GM12878 (cell line): ENCODE measurements at regions not wholly inside any gene's neighbourhood (a gene's known extent, or its start where the extent isn't known, plus 50 kb on each side); places are given as distances from the start of the nearest gene placed in this dataset.

Source experiments
- ATAC-seq: fragments of 200-7000 bp; cut with Tn5 transposase; 3 replicates; pipeline ENCODE4 v1.9.1; 2020; ENCODE audit warnings: mild to moderate bottlenecking, moderate library complexity
- BruUV-seq: library from RNA; stranded (reverse); fragments of 400-500 nt; replicated peaks from 2 replicates; lab custom pipeline; 2021; lab: Mats Ljungman, UMichigan
- CTCF ChIA-PET: fragments of 300-600 bp; sonication (Branson Sonifier 250); formaldehyde crosslinking; extraction: SDS; loops from one replicate; lab custom pipeline; 2021; ENCODE audit warnings: inconsistent platforms; lab: Yijun Ruan, JAX
- POLR2A ChIA-PET: fragments of 350-600 bp; formaldehyde crosslinking; extraction: SDS; loops from one replicate; lab custom pipeline; 2021; ENCODE audit warnings: inconsistent platforms; lab: Charles Lee
- RAD21 ChIA-PET: fragments of 300-600 bp; sonication (Branson Sonifier 250); formaldehyde crosslinking; loops from one replicate; lab custom pipeline; 2023; ENCODE audit warnings: antibody characterized with exemption; ENCODE audit not compliant: unreplicated experiment; lab: Charles Lee
- SMC1A ChIA-PET: fragments of 300-600 bp; sonication (Branson Sonifier 250); formaldehyde crosslinking; loops from one replicate; lab custom pipeline; 2023; ENCODE audit not compliant: unreplicated experiment, uncharacterized antibody; lab: Charles Lee
- DNase-seq: peaks from one replicate; pipeline ENCODE4 v3.0.0-alpha.2; 2011; ENCODE audit warnings: low read depth, low spot score
- FAIRE-seq: peaks from 3 replicates; lab custom pipeline; 2011; peaks lifted over from hg19 to GRCh38; lab: Jason Lieb, UNC
- H2AFZ ChIP-seq: 2 replicates; pipeline ENCODE4 v1.6.0; 2011; ENCODE audit warnings: low read depth, low read length, control low read depth; ENCODE audit not compliant: control insufficient read depth
- H3K27ac ChIP-seq: 2 replicates; pipeline ENCODE4 v1.5.1; 2011; ENCODE audit warnings: control low read depth; ENCODE audit not compliant: control insufficient read depth, insufficient read depth
- H3K27me3 ChIP-seq, 2 experiments: replicated peaks in 1 of 2; 2 replicates each; pipeline versions ENCODE4 v1.6.0 to v1.6.1; 2011; ENCODE audit warnings: low read length in 1 of 2; ENCODE audit not compliant: control insufficient read depth in 2 of 2, insufficient read depth in 2 of 2
- H3K36me3 ChIP-seq, 2 experiments: 2 replicates each; pipeline ENCODE4 v1.5.1; 2011; ENCODE audit warnings: low read length in 1 of 2; ENCODE audit not compliant: control insufficient read depth in 2 of 2, insufficient read depth in 2 of 2
- H3K4me1 ChIP-seq: 2 replicates; pipeline ENCODE4 v1.6.1; 2011; ENCODE audit warnings: mild to moderate bottlenecking, low read length, moderate library complexity, mixed read lengths; ENCODE audit not compliant: control insufficient read depth, insufficient read depth
- H3K4me2 ChIP-seq: 2 replicates; pipeline ENCODE4 v1.6.0; 2011; ENCODE audit warnings: control low read depth; ENCODE audit not compliant: control insufficient read depth, insufficient read depth
- H3K4me3 ChIP-seq: fragments of 200-600 bp; sonication (generic); 2 replicates; pipeline ENCODE4 v1.5.1; 2016
- H3K79me2 ChIP-seq: 2 replicates; pipeline ENCODE4 v1.6.0; 2011; ENCODE audit warnings: low read length; ENCODE audit not compliant: control insufficient read depth, insufficient read depth
- H3K9ac ChIP-seq: 2 replicates; pipeline ENCODE4 v1.8.0; 2011; ENCODE audit warnings: low read length, control low read depth, mixed read lengths; ENCODE audit not compliant: control insufficient read depth, insufficient read depth
- H3K9me3 ChIP-seq: replicated peaks from 3 replicates; pipeline ENCODE4 v1.5.1; 2011; ENCODE audit warnings: mild to moderate bottlenecking, low read length; ENCODE audit not compliant: control insufficient read depth, insufficient read depth
- H4K20me1 ChIP-seq: 2 replicates; pipeline ENCODE4 v1.6.0; 2011; ENCODE audit not compliant: control insufficient read depth, insufficient read depth
- BCL11A ChIP-seq: IDR thresholded peaks from 2 replicates; pipeline ENCODE4 v1.6.1; 2011; ENCODE audit warnings: low read depth, low read length
- BCLAF1 ChIP-seq: fragments of 450-650 bp; IDR thresholded peaks from 2 replicates; pipeline ENCODE4 v1.6.1; 2017; ENCODE audit warnings: antibody characterized with exemption, mild to moderate bottlenecking, moderate library complexity
- CHD1 ChIP-seq: IDR thresholded peaks from 2 replicates; pipeline ENCODE4 v1.6.1; 2012; ENCODE audit warnings: low read depth, low read length, improper control_type of control experiment
- EP300 ChIP-seq, 2 experiments: fragments of 150-350 bp in 1 of 2; IDR thresholded peaks; 2 replicates each; pipeline ENCODE4 v1.6.1; 2011 to 2012; ENCODE audit warnings: low read depth in 2 of 2, low read length in 2 of 2, borderline replicate concordance in 1 of 2, improper control_type of control experiment in 1 of 2, inconsistent platforms in 1 of 2; ENCODE audit not compliant: control insufficient read depth in 1 of 2
- RELA ChIP-seq: fragments of 450-650 bp; IDR thresholded peaks from 2 replicates; pipeline ENCODE4 v1.8.0; 2014; ENCODE audit warnings: borderline replicate concordance; ENCODE audit not compliant: partially characterized antibody
- RUNX3 ChIP-seq: IDR thresholded peaks from 2 replicates; pipeline ENCODE4 v1.6.1; 2012; ENCODE audit warnings: low read length, inconsistent platforms
- SMAD5 ChIP-seq: IDR thresholded peaks from 2 replicates; pipeline ENCODE4 v1.6.1; 2016; ENCODE audit warnings: antibody characterized with exemption, low read depth
- ZNF384 ChIP-seq: IDR thresholded peaks from 2 replicates; pipeline ENCODE4 v1.6.1; 2012; ENCODE audit warnings: low read depth, mild to moderate bottlenecking, low read length, improper control_type of control experiment, borderline replicate concordance
- WGBS: methylation state at CpG from one replicate; pipeline ENCODE4 v1.1.6; 2016; ENCODE audit warnings: low lambda C conversion rate; ENCODE audit not compliant: insufficient replicate concordance, insufficient coverage; ENCODE audit errors: missing lambda C conversion rate; 5-methylcytosine and 5-hydroxymethylcytosine counted together
- in situ Hi-C: fragments of 300-500 bp; cut with MboI; formaldehyde crosslinking; loops from 9 replicates; pipeline ENCODE4 v1.14.3; 2018; ENCODE audit warnings: mixed read lengths
- intact Hi-C: fragments of 100-400 bp; cut with micrococcal nuclease; formaldehyde crosslinking; loops from one replicate; pipeline ENCODE4 v1.14.2; 2022; ENCODE audit not compliant: unreplicated experiment

- Histone ChIP-seq H2AFZ (no peak overlapping the region), H3K4me1 (no peaks in the 10 kb centered on the region), H3K9me3 (no peaks in the 10 kb centered on the region), H3K79me2 (no peaks in the 10 kb centered on the region), H3K9ac (no peak overlapping the region), H3K4me3 (no peak overlapping the region), H4K20me1 (no peaks in the 10 kb centered on the region), H3K4me2 (no peak overlapping the region), H3K27me3 (no peaks in the 10 kb centered on the region), H3K27ac (no peak overlapping the region), H3K36me3 (no peaks in the 10 kb centered on the region)
- ChIA-PET POLR2A (no interaction called here), SMC1A (no interaction called here), CTCF (no interaction called here), RAD21 (no interaction called here)
- in situ Hi-C loops: loop anchor here (5.0 to 25.0 kb wide), 3 partner anchors 972 to 1392 kb away; no protein-coding TSS in a partner anchor
- ATAC-seq: no peak
- WGBS: 41% methylated on average over 20 of the region's 20 CpGs
- no peak for TF ChIP-seq RUNX3
- no peak for TF ChIP-seq ZNF384
- TF ChIP-seq SMAD5: no peak
- TF ChIP-seq BCL11A: no peak
- TF ChIP-seq EP300 (IDR thresholded peaks at IDR 0.05; ENCODE audit: borderline replicate concordance in 1 of 2, control insufficient read depth in 1 of 2, low read depth in 2 of 2, low read length in 2 of 2): no peak
- no peak for TF ChIP-seq BCLAF1
- no peak for TF ChIP-seq CHD1
- TF ChIP-seq RELA: no peak
- no TSS peak for BruUV-seq
- intact Hi-C loops: no loop called here
- no peak for FAIRE-seq
- DNase-seq: no peak
These were observed 149.6 kb downstream of the TEX29 start for GRCh38 chr13:111469916-111470506.
